ENCODE measurements at regions not wholly inside any gene's neighbourhood (a gene's known extent, or its start where the extent isn't known, plus 50 kb on each side); places are given as distances from the start of the nearest gene placed in this dataset.

- no peak for DNase-seq
Measured at GRCh38 chr10:131492211-131492857, 180.8 kb upstream of the TCERG1L start.

- no peak for DNase-seq
Measured at GRCh38 chr10:131493432-131493831, 181.9 kb upstream of the TCERG1L start.

- DNase-seq: no peak
Measured at GRCh38 chr10:131494451-131494850, 182.9 kb upstream of the TCERG1L start.

- no peak for DNase-seq
Measured at GRCh38 chr10:131495224-131495623, 183.7 kb upstream of the TCERG1L start.

- DNase-seq: no peak
Measured at GRCh38 chr10:131495892-131496291, 184.4 kb upstream of the TCERG1L start.

- no peak for DNase-seq
Measured at GRCh38 chr10:131496351-131497052, 185.0 kb upstream of the TCERG1L start.

GRCh38 chr10:131499566-131499965 is 188.0 kb upstream of the TCERG1L start:
- DNase-seq: no peak

GRCh38 chr10:131500181-131500580 is 188.7 kb upstream of the TCERG1L start:
- no peak for DNase-seq

GRCh38 chr10:131500892-131501291 is 189.4 kb upstream of the TCERG1L start:
- DNase-seq: no peak

- no peak for DNase-seq
Measured at GRCh38 chr10:131503992-131504391, 192.5 kb upstream of the TCERG1L start.

GRCh38 chr10:131511391-131511790 is 199.9 kb upstream of the TCERG1L start:
- DNase-seq: no peak

GRCh38 chr10:131512852-131513251 is 201.3 kb upstream of the TCERG1L start:
- DNase-seq: no peak

- DNase-seq: no peak
Measured at GRCh38 chr10:131513445-131513844, 201.9 kb upstream of the TCERG1L start.

GRCh38 chr10:131513901-131514300 is 202.4 kb upstream of the TCERG1L start:
- no peak for DNase-seq

GRCh38 chr10:131514454-131514853 is 202.9 kb upstream of the TCERG1L start:
- DNase-seq: peak; percentile 53

GRCh38 chr10:131516285-131516684 is 204.8 kb upstream of the TCERG1L start:
- no peak for DNase-seq

- DNase-seq: no peak
Measured at GRCh38 chr10:131517781-131518180, 206.3 kb upstream of the TCERG1L start.

GRCh38 chr10:131519723-131520605 is 208.4 kb upstream of the TCERG1L start:
- DNase-seq: no peak

GRCh38 chr10:131531265-131532190 is 220.0 kb upstream of the TCERG1L start:
- DNase-seq: no peak

GRCh38 chr10:131532291-131532690 is 220.8 kb upstream of the TCERG1L start:
- no peak for DNase-seq

- no peak for DNase-seq
Measured at GRCh38 chr10:131532745-131533341, 221.3 kb upstream of the TCERG1L start.

Measured in eye (tissue), 1 donor.